ENCODE measurements at regions not wholly inside any gene's neighbourhood (a gene's known extent, or its start where the extent isn't known, plus 50 kb on each side); places are given as distances from the start of the nearest gene placed in this dataset.

DNA sequence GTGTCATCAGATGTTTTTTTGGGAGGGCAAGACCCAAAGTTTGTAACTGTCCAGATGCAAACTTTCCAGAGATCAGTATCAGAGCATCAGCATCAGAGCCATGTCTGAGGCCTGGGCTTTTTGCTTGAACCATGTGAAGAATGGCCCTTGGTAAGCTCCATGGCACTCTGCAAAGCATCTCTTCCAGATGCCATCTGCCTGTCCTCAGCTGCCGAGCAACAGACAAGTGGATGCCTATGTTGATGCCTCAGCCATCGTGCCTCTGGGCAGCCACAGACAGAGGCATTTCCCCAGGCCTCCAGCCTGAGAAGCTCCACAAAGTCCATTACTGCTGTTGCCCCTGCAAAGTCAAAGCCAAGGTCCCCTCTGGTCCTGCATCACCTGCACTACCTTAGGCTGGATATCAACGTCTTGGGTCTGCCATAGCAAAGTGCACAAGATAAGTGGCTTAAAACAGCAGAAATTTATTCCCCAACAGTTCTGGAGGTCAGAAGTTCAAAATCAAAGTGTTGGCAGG, 670.2 kb upstream of the MKI67 start:
- H3K36me3 Mint-ChIP-seq (ENCODE audit: low read depth) = peaks cover 9% of the 10 kb centered on the region
- no peak overlapping the region for H3K27ac Mint-ChIP-seq
- H3K9me3 Mint-ChIP-seq = peaks cover 54% of the 10 kb centered on the region
- TF ChIP-seq CTCF (IDR thresholded peaks at IDR 0.05) = no peak
- H3K4me1 Mint-ChIP-seq (ENCODE audit: low read depth) = no peaks in the 10 kb centered on the region
- H3K27me3 Mint-ChIP-seq (ENCODE audit: insufficient read depth) = no peaks in the 10 kb centered on the region
- no peak overlapping the region for H3K4me3 Mint-ChIP-seq
- DNase-seq = no peak

GRCh38 chr10:128802062-128802461, 665.0 kb upstream of the MGMT start:
- peaks cover 10% of the 10 kb centered on the region for H3K36me3 Mint-ChIP-seq (ENCODE audit: low read depth)
- H3K9me3 Mint-ChIP-seq = peaks cover 71% of the 10 kb centered on the region
- TF ChIP-seq CTCF (IDR thresholded peaks at IDR 0.05) = no peak
- no peaks in the 10 kb centered on the region; the same call in 1 of the 2 replicates for H3K27me3 Mint-ChIP-seq (ENCODE audit: insufficient read depth)
- no peak overlapping the region for H3K27ac Mint-ChIP-seq
- no peaks in the 10 kb centered on the region for H3K4me1 Mint-ChIP-seq (ENCODE audit: low read depth)
- DNase-seq = no peak
- H3K4me3 Mint-ChIP-seq = no peak overlapping the region

- no peak for TF ChIP-seq CTCF (IDR thresholded peaks at IDR 0.05)
- Mint-ChIP-seq H3K36me3 (ENCODE audit: low read depth) (peaks cover 5% of the 10 kb centered on the region; the same call in 1 of the 2 replicates), H3K9me3 (peaks cover 76% of the 10 kb centered on the region), H3K27ac (no peak overlapping the region), H3K4me1 (ENCODE audit: low read depth) (no peaks in the 10 kb centered on the region), H3K4me3 (no peak overlapping the region), H3K27me3 (ENCODE audit: insufficient read depth) (no peaks in the 10 kb centered on the region; the same call in 1 of the 2 replicates)
- no peak for DNase-seq
These were observed 663.3 kb upstream of the MGMT start for GRCh38 chr10:128803790-128804189.

- no peak for TF ChIP-seq CTCF (IDR thresholded peaks at IDR 0.05)
- DNase-seq = no peak
- Mint-ChIP-seq H3K9me3 (peaks cover 77% of the 10 kb centered on the region), H3K36me3 (ENCODE audit: low read depth) (peaks cover 5% of the 10 kb centered on the region; the same call in 1 of the 2 replicates), H3K4me1 (ENCODE audit: low read depth) (no peaks in the 10 kb centered on the region), H3K27me3 (ENCODE audit: insufficient read depth) (no peaks in the 10 kb centered on the region; the same call in 1 of the 2 replicates), H3K27ac (no peak overlapping the region), H3K4me3 (no peak overlapping the region)
These were observed 662.6 kb upstream of the MGMT start for GRCh38 chr10:128804411-128804810.

DNA sequence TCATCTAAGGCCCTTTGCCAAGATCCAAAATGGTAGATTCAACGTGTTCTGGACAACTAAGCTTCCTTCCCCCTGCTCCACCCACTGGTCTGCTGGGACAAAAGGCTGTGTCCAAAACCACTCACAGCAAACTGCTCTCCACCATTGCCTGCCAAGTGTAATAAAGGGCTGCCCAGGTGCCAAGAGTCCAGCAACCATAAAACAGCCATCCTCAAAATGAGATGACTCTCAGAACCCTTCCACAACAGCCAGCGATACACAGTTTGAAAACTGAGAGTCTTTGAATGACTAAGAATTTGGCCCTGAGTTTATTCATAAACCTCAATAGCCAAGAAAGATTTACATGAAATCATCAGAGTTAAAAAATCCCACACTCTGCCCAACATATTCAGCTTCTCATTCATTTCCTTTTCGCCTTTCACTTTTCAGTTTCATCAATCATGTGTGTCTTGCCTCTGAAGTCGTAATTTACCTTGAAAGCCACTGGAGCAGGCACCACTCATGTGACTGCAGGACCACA, 658.1 kb upstream of the MGMT start:
- no peaks in the 10 kb centered on the region for H3K27me3 Mint-ChIP-seq (ENCODE audit: insufficient read depth)
- DNase-seq = no peak
- H3K9me3 Mint-ChIP-seq = peaks cover 76% of the 10 kb centered on the region
- H3K27ac Mint-ChIP-seq = no peak overlapping the region
- H3K36me3 Mint-ChIP-seq (ENCODE audit: low read depth) = peaks cover 5% of the 10 kb centered on the region; the same call in 1 of the 2 replicates
- no peak overlapping the region for H3K4me3 Mint-ChIP-seq
- H3K4me1 Mint-ChIP-seq (ENCODE audit: low read depth) = no peaks in the 10 kb centered on the region
- TF ChIP-seq CTCF (IDR thresholded peaks at IDR 0.05) = no peak

Data from HFFc6 (cell line).